ENCODE measurements at regions not wholly inside any gene's neighbourhood (a gene's known extent, or its start where the extent isn't known, plus 50 kb on each side); places are given as distances from the start of the nearest gene placed in this dataset.

DNA sequence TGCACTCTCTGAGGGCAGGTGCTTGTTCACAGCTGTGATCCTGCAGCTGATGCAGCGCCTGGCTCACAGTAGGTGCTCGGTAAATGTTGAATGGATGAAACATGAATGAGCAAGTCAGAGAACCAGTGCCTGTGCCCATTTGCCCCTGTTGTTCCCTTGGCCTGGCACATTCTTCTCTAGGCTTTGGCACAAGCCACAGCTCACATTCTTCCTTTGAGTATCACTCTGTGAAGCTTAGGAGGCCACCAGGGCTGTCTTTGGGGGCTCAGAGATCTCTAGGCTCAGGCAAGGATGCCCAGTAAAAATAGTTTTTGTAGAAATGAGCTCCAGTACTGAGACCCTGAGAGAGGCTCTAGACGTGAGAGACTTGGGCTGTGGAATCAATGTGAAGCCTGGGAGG lies 144.6 kb upstream of the NAV2 start:
- TF ChIP-seq SMC3 (conservative IDR thresholded peaks at IDR 0.05; ENCODE audit: poor library complexity): no peak
- no peaks in the 10 kb centered on the region for H3K27me3 ChIP-seq (ENCODE audit: insufficient read depth, low read depth, low read length)
- no peaks in the 10 kb centered on the region for H3K79me2 ChIP-seq (replicated peaks; ENCODE audit: insufficient read depth, low read length)
- H3F3A ChIP-seq (ENCODE audit: insufficient read depth, low read length, poor library complexity, severe bottlenecking): no peaks in the 10 kb centered on the region
- no peak overlapping the region for H3K27ac ChIP-seq (ENCODE audit: low read length)
- no peaks in the 10 kb centered on the region for H3K9me3 ChIP-seq (ENCODE audit: low read length)
- no peak overlapping the region for H3K9ac ChIP-seq (ENCODE audit: low read length)
- no peaks in the 10 kb centered on the region for H4K20me1 ChIP-seq (ENCODE audit: insufficient read depth)
- H3K36me3 ChIP-seq (ENCODE audit: insufficient read depth, low read length): no peaks in the 10 kb centered on the region
- H3K9me2 ChIP-seq (ENCODE audit: insufficient read depth, low read length): no peaks in the 10 kb centered on the region
- H2AFZ ChIP-seq (ENCODE audit: low read depth, low read length): no peak overlapping the region
- H3K4me3 ChIP-seq (ENCODE audit: low read length): no peak overlapping the region
- H3K4me2 ChIP-seq (ENCODE audit: low read length): no peak overlapping the region

DNA sequence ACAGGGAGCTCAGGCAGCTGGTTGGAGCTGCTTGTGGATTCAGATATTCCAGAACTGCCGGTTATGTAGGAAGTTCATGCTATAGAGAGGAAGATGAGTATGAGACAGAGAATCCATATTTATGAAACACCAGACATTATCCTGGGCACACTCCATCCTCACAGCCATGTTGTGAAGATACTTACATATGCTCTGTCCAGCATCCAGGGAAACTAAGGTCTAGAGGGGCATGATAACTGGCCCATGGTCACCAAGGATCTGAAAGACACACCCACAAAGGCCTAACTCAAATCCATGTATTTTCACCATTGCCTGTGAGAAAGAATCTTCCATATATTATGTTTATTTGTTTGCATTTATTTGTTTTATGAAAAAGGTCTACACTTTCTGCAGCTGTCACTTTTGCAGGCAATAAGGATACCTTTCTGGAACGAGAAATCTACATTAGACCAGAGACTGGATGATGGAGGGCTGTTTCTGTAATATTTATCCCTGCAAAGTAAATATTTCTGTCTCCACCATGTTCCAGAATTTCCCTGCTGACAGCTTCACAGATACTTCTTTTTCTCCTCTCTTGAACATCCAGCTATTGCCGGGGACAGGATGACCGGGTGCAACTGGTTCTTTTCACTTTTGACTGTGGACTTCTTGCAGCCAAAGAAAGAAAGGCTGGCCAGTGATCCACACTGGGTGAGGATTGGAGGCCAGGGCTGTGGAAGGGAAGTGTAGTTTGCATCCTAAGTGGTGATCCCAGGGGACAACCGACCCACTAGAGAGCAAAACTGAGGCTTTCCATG lies 145.9 kb upstream of the NAV2 start:
- no peak overlapping the region for H3K9ac ChIP-seq (ENCODE audit: low read length)
- H4K20me1 ChIP-seq (ENCODE audit: insufficient read depth): no peaks in the 10 kb centered on the region
- no peaks in the 10 kb centered on the region for H3K36me3 ChIP-seq (ENCODE audit: insufficient read depth, low read length)
- no peaks in the 10 kb centered on the region for H3F3A ChIP-seq (ENCODE audit: insufficient read depth, low read length, poor library complexity, severe bottlenecking)
- H3K27ac ChIP-seq (ENCODE audit: low read length): no peak overlapping the region
- H2AFZ ChIP-seq (ENCODE audit: low read depth, low read length): no peak overlapping the region
- H3K4me3 ChIP-seq (ENCODE audit: low read length): no peak overlapping the region
- no peak overlapping the region for H3K4me2 ChIP-seq (ENCODE audit: low read length)
- H3K27me3 ChIP-seq (ENCODE audit: insufficient read depth, low read depth, low read length): no peaks in the 10 kb centered on the region
- no peaks in the 10 kb centered on the region for H3K9me3 ChIP-seq (ENCODE audit: low read length)
- no peaks in the 10 kb centered on the region for H3K9me2 ChIP-seq (ENCODE audit: insufficient read depth, low read length)
- no peaks in the 10 kb centered on the region for H3K79me2 ChIP-seq (replicated peaks; ENCODE audit: insufficient read depth, low read length)
- TF ChIP-seq POLR2AphosphoS5 (IDR thresholded peaks at IDR 0.05) (no peak), TAF1 (IDR thresholded peaks at IDR 0.05; ENCODE audit: low read depth) (no peak), EP300 (conservative IDR thresholded peaks at IDR 0.05; ENCODE audit: poor library complexity, severe bottlenecking) (no peak), MXI1 (conservative IDR thresholded peaks at IDR 0.05; ENCODE audit: poor library complexity, severe bottlenecking) (no peak), EZH2 (IDR thresholded peaks at IDR 0.05; ENCODE audit: borderline replicate concordance, insufficient read depth, low read length, poor library complexity, severe bottlenecking) (no peak), RAD21 (conservative IDR thresholded peaks at IDR 0.05) (no peak), SMC3 (conservative IDR thresholded peaks at IDR 0.05; ENCODE audit: poor library complexity) (no peak)
- TF ChIP-seq, protein P1, sequence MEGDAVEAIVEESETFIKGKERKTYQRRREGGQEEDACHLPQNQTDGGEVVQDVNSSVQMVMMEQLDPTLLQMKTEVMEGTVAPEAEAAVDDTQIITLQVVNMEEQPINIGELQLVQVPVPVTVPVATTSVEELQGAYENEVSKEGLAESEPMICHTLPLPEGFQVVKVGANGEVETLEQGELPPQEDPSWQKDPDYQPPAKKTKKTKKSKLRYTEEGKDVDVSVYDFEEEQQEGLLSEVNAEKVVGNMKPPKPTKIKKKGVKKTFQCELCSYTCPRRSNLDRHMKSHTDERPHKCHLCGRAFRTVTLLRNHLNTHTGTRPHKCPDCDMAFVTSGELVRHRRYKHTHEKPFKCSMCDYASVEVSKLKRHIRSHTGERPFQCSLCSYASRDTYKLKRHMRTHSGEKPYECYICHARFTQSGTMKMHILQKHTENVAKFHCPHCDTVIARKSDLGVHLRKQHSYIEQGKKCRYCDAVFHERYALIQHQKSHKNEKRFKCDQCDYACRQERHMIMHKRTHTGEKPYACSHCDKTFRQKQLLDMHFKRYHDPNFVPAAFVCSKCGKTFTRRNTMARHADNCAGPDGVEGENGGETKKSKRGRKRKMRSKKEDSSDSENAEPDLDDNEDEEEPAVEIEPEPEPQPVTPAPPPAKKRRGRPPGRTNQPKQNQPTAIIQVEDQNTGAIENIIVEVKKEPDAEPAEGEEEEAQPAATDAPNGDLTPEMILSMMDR (IDR thresholded peaks at IDR 0.05; ENCODE audit: poor library complexity, severe bottlenecking): no peak
- TF ChIP-seq, protein P2, sequence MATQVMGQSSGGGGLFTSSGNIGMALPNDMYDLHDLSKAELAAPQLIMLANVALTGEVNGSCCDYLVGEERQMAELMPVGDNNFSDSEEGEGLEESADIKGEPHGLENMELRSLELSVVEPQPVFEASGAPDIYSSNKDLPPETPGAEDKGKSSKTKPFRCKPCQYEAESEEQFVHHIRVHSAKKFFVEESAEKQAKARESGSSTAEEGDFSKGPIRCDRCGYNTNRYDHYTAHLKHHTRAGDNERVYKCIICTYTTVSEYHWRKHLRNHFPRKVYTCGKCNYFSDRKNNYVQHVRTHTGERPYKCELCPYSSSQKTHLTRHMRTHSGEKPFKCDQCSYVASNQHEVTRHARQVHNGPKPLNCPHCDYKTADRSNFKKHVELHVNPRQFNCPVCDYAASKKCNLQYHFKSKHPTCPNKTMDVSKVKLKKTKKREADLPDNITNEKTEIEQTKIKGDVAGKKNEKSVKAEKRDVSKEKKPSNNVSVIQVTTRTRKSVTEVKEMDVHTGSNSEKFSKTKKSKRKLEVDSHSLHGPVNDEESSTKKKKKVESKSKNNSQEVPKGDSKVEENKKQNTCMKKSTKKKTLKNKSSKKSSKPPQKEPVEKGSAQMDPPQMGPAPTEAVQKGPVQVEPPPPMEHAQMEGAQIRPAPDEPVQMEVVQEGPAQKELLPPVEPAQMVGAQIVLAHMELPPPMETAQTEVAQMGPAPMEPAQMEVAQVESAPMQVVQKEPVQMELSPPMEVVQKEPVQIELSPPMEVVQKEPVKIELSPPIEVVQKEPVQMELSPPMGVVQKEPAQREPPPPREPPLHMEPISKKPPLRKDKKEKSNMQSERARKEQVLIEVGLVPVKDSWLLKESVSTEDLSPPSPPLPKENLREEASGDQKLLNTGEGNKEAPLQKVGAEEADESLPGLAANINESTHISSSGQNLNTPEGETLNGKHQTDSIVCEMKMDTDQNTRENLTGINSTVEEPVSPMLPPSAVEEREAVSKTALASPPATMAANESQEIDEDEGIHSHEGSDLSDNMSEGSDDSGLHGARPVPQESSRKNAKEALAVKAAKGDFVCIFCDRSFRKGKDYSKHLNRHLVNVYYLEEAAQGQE (IDR thresholded peaks at IDR 0.05; ENCODE audit: borderline replicate concordance): no peak

Measured in neural cell (in vitro differentiated cells).